HepG2 (cell line): ENCODE measurements at regions not wholly inside any gene's neighbourhood (a gene's known extent, or its start where the extent isn't known, plus 50 kb on each side); places are given as distances from the start of the nearest gene placed in this dataset.

Source experiments
- ATAC-seq: fragments of 200-7000 bp; cut with Tn5 transposase; 3 replicates; pipeline ENCODE4 v1.9.1; 2020; ENCODE audit warnings: mild to moderate bottlenecking, moderate library complexity
- BruUV-seq: library from RNA; stranded (reverse); fragments of 400-500 nt; replicated peaks from 2 replicates; lab custom pipeline; 2021; lab: Mats Ljungman, UMichigan
- CTCF ChIA-PET: fragments of 300-600 bp; formaldehyde crosslinking; extraction: SDS; loops from one replicate; lab custom pipeline; 2021; ENCODE audit warnings: low total read pairs, inconsistent platforms, low intra/inter-chr PET ratio; lab: Yijun Ruan, JAX
- POLR2A ChIA-PET: fragments of 350-600 bp; sonication (Branson Sonifier 250); formaldehyde crosslinking; loops from one replicate; lab custom pipeline; 2020; ENCODE audit warnings: antibody characterized with exemption, inconsistent platforms; lab: Yijun Ruan, JAX
- DNase-seq: peaks from one replicate; pipeline ENCODE4 v3.0.0-alpha.2; 2015; ENCODE audit warnings: low spot score
- FAIRE-seq: peaks from 3 replicates; lab custom pipeline; 2011; peaks lifted over from hg19 to GRCh38; lab: Jason Lieb, UNC
- H2AFZ ChIP-seq: one replicate; pipeline ENCODE4 v1.6.1; 2011; ENCODE audit warnings: low read length, inconsistent platforms
- H3K27ac ChIP-seq: fragments of 300-600 bp; 3 replicates; pipeline ENCODE4 v1.8.0; 2011; ENCODE audit warnings: mixed run types, mild to moderate bottlenecking, mixed read lengths, low read length, inconsistent platforms; ENCODE audit not compliant: insufficient read depth; ENCODE audit errors: extremely low read length
- H3K27me3 ChIP-seq, 2 experiments: fragments of 200-600 bp in 1 of 2; 2 replicates in 1 of 2; 3 replicates in 1 of 2; pipeline versions ENCODE4 v1.6.0 to v1.8.0; 2011; ENCODE audit warnings: low read length in 2 of 2, mild to moderate bottlenecking in 2 of 2, moderate library complexity in 2 of 2, inconsistent platforms in 1 of 2; ENCODE audit not compliant: insufficient read depth in 2 of 2, control insufficient read depth in 1 of 2
- H3K36me3 ChIP-seq, 2 experiments: fragments of 200-600 bp in 1 of 2; replicated peaks in 1 of 2; 2 replicates in 1 of 2; 3 replicates in 1 of 2; pipeline versions ENCODE4 v1.5.1 to v1.8.0; 2011; ENCODE audit warnings: low read length in 2 of 2, inconsistent platforms in 1 of 2; ENCODE audit not compliant: insufficient read depth in 2 of 2, control insufficient read depth in 1 of 2
- H3K4me1 ChIP-seq: 2 replicates; pipeline ENCODE4 v1.5.1; 2012; ENCODE audit warnings: low read length, inconsistent platforms; ENCODE audit not compliant: insufficient read depth
- H3K4me2 ChIP-seq: 2 replicates; pipeline ENCODE4 v1.6.0; 2011; ENCODE audit warnings: low read depth, low read length, inconsistent platforms
- H3K4me3 ChIP-seq, 3 experiments: fragments of 200-600 bp in 1 of 3; sonication (generic), shearing (Covaris generic) in 1 of 3; replicated peaks in 1 of 3; 2 replicates each; pipeline ENCODE4 v1.5.1; 2011 to 2016; ENCODE audit warnings: low read length in 3 of 3, inconsistent platforms in 2 of 3, low read depth in 2 of 3, mild to moderate bottlenecking in 2 of 3, control low read depth in 1 of 3, mixed read lengths in 1 of 3; ENCODE audit not compliant: insufficient read depth in 1 of 3
- H3K79me2 ChIP-seq: one replicate; pipeline ENCODE4 v1.6.1; 2011; ENCODE audit warnings: low read length, inconsistent platforms; ENCODE audit not compliant: insufficient read depth
- H3K9ac ChIP-seq: 2 replicates; pipeline ENCODE4 v1.6.0; 2011; ENCODE audit warnings: mild to moderate bottlenecking, low read depth, low read length, inconsistent platforms; ENCODE audit not compliant: insufficient read depth
- H3K9me3 ChIP-seq: 2 replicates; pipeline ENCODE4 v1.5.1; 2012; ENCODE audit warnings: mild to moderate bottlenecking, low read length
- H4K20me1 ChIP-seq: 2 replicates; pipeline ENCODE4 v1.6.0; 2011; ENCODE audit warnings: inconsistent platforms, mild to moderate bottlenecking, low read length, moderate library complexity; ENCODE audit not compliant: insufficient read depth
- EP300 ChIP-seq, 3 experiments: sonication (generic) in 1 of 3; formaldehyde crosslinking in 1 of 3; IDR thresholded peaks; 2 replicates each; pipeline versions ENCODE4 v1.5.1 to v1.6.1; 2011 to 2020; ENCODE audit warnings: low read depth in 2 of 3, low read length in 2 of 3, borderline replicate concordance in 1 of 3, improper control_type of control experiment in 1 of 3, mild to moderate bottlenecking in 1 of 3, missing genetic modification reagents in 1 of 3, moderate library complexity in 1 of 3
- MIER2 ChIP-seq: IDR thresholded peaks from 2 replicates; pipeline ENCODE4 v1.6.1; 2016; ENCODE audit warnings: missing biosample characterization, missing genetic modification reagents
- NFE2L2 ChIP-seq: fragments of 150-350 bp; IDR thresholded peaks from 2 replicates; pipeline ENCODE4 v1.6.1; 2014; ENCODE audit warnings: low read length
- POLR2A ChIP-seq, 2 experiments: IDR thresholded peaks; 2 replicates each; pipeline ENCODE4 v1.6.1; 2011; ENCODE audit warnings: low read depth in 2 of 2, low read length in 2 of 2, mild to moderate bottlenecking in 1 of 2, moderate library complexity in 1 of 2; ENCODE audit not compliant: insufficient read depth in 1 of 2
- SIN3A ChIP-seq: IDR thresholded peaks from 2 replicates; pipeline ENCODE4 v1.6.1; 2011; ENCODE audit warnings: low read depth, mild to moderate bottlenecking, control low read depth, low read length, borderline replicate concordance
- SNAPC4 ChIP-seq: sonication (generic); formaldehyde crosslinking; IDR thresholded peaks from 2 replicates; pipeline ENCODE4 v1.4.0; 2020; ENCODE audit warnings: mild to moderate bottlenecking, missing genetic modification reagents
- SP4 ChIP-seq: sonication (generic); formaldehyde crosslinking; IDR thresholded peaks from 2 replicates; pipeline ENCODE4 v1.8.1; 2023; ENCODE audit warnings: mild to moderate bottlenecking, missing genetic modification reagents
- ZFP41 ChIP-seq: sonication (generic); formaldehyde crosslinking; IDR thresholded peaks from 2 replicates; pipeline ENCODE4 v1.4.0; 2020; ENCODE audit warnings: mild to moderate bottlenecking, missing genetic modification reagents, borderline replicate concordance
- ZNF232 ChIP-seq: sonication (generic); formaldehyde crosslinking; IDR thresholded peaks from 2 replicates; pipeline ENCODE4 v1.4.0; 2020; ENCODE audit warnings: missing genetic modification reagents, borderline replicate concordance
- ZNF274 ChIP-seq: sonication (generic); formaldehyde crosslinking; IDR thresholded peaks from 2 replicates; pipeline ENCODE4 v1.5.1; 2020; ENCODE audit warnings: mild to moderate bottlenecking, missing genetic modification reagents
- whole genome bisulfite sequencing: methylation state at CpG from one replicate; pipeline ENCODE4 v1.1.6; 2017; ENCODE audit warnings: low lambda C conversion rate; 5-methylcytosine and 5-hydroxymethylcytosine counted together
- in situ Hi-C: cut with HindIII; loops from 2 replicates; pipeline ENCODE4 v1.10.0; 2017; ENCODE audit warnings: low pct_unique_long_range_greater_than_20kb; ENCODE audit not compliant: extremely low pct_ligation_motif_present
- intact Hi-C: fragments of 100-400 bp; cut with micrococcal nuclease; formaldehyde crosslinking; loops from one replicate; pipeline ENCODE4 v1.10.0; 2022; ENCODE audit not compliant: unreplicated experiment

DNA sequence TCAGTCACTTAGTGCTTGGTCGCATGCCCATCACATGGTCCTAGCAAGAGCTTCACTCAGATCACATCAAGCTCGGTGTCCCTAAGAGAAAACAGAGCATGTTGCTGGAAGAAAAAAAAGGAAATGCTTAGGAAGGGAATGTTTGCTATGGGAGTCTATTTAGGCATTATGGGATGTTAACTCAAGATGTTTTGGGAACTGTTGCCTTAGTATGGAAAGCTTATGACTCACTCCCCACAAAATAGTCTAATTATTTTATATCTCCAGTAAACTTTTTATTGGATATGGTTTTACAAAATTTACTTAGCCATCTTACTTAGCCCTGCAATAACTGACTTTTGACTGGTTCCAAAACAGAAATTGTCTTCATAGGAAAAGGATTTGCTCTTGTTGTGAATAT lies 439.5 kb upstream of the ZEB2 start (continued):
- no peak for TF ChIP-seq SNAPC4 (CRISPR knock-in tag)

DNA sequence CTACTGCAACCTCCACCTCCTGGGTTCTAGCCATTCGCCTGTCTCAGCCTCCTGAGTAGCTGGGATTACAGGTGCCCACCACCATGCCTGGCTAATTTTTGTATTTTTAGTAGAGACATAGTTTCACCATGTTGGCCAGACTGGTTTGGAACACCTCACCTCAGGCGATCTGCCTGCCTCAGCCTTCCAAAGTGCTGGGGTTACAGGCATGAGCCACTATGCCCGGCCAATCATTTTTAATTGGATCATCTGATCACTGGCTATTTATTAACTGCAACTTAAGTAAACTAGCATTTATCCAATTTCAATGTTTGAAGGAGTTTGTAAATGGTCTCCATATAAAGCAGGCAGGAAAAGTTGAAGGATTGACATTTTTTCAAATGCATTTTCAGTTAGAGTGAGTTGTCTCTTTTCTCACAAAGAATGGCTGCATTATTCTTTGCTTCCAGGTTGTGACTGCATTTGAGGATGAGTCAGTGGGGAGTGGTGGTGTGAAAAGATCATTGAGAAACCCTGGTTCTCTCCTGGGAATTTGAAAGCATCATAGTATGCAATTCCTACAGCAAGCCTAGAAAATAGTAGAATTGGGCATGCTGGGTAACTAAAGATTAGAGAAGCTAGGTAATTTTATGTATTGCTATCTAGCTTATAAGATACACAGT lies 431.1 kb upstream of the ZEB2 start:
- Histone ChIP-seq H3K79me2 (no peaks in the 10 kb centered on the region), H3K4me2 (no peak overlapping the region), H4K20me1 (no peaks in the 10 kb centered on the region), H3K27ac (no peak overlapping the region), H3K4me1 (no peaks in the 10 kb centered on the region), H3K4me3 (no peak overlapping the region), H3K9me3 (no peaks in the 10 kb centered on the region), H3K27me3 (no peaks in the 10 kb centered on the region), H3K9ac (no peak overlapping the region), H2AFZ (no peak overlapping the region), H3K36me3 (no peaks in the 10 kb centered on the region)
- TF ChIP-seq ZNF232 (CRISPR knock-in tag): no peak
- no peak for TF ChIP-seq ZNF274 (CRISPR knock-in tag)
- no peak for TF ChIP-seq MIER2 (CRISPR knock-in tag)
- no peak for TF ChIP-seq SIN3A
- no peak for TF ChIP-seq POLR2A (IDR thresholded peaks at IDR 0.05; ENCODE audit: insufficient read depth in 1 of 2, low read depth in 2 of 2, low read length in 2 of 2)
- no peak for TF ChIP-seq SP4 (CRISPR knock-in tag)
- TF ChIP-seq ZFP41 (CRISPR knock-in tag): no peak
- no peak for TF ChIP-seq NFE2L2
- TF ChIP-seq EP300 (IDR thresholded peaks at IDR 0.05; ENCODE audit: low read depth in 2 of 2, low read length in 2 of 2): no peak
- TF ChIP-seq EP300 (CRISPR knock-in tag; IDR thresholded peaks at IDR 0.05; ENCODE audit: borderline replicate concordance): no peak
- BruUV-seq: no TSS peak
- ChIA-PET CTCF (no interaction called here), POLR2A (no interaction called here)
- WGBS: 15% methylated on average over 3 of the region's 3 CpGs
- in situ Hi-C loops: no loop called here
- intact Hi-C loops: no loop called here
- no peak for ATAC-seq
- no peak for FAIRE-seq
- no peak for DNase-seq
